GM23248 (cell line): ENCODE measurements at regions not wholly inside any gene's neighbourhood (a gene's known extent, or its start where the extent isn't known, plus 50 kb on each side); places are given as distances from the start of the nearest gene placed in this dataset.

Experiments used
- EZH2 ChIP-seq: fragments of 200-600 bp; sonication (generic); IDR thresholded peaks from 2 replicates; pipeline ENCODE4 v1.6.1; 2018; ENCODE audit warnings: antibody characterized with exemption, mild to moderate bottlenecking; ENCODE audit not compliant: insufficient read depth, poor library complexity, severe bottlenecking
- EZH2phosphoT487 ChIP-seq: fragments of 200-600 bp; sonication (generic); IDR thresholded peaks from 2 replicates; pipeline ENCODE4 v1.6.1; 2018; ENCODE audit warnings: antibody characterized with exemption, moderate library complexity, mild to moderate bottlenecking, low read depth; ENCODE audit not compliant: insufficient read depth

DNA sequence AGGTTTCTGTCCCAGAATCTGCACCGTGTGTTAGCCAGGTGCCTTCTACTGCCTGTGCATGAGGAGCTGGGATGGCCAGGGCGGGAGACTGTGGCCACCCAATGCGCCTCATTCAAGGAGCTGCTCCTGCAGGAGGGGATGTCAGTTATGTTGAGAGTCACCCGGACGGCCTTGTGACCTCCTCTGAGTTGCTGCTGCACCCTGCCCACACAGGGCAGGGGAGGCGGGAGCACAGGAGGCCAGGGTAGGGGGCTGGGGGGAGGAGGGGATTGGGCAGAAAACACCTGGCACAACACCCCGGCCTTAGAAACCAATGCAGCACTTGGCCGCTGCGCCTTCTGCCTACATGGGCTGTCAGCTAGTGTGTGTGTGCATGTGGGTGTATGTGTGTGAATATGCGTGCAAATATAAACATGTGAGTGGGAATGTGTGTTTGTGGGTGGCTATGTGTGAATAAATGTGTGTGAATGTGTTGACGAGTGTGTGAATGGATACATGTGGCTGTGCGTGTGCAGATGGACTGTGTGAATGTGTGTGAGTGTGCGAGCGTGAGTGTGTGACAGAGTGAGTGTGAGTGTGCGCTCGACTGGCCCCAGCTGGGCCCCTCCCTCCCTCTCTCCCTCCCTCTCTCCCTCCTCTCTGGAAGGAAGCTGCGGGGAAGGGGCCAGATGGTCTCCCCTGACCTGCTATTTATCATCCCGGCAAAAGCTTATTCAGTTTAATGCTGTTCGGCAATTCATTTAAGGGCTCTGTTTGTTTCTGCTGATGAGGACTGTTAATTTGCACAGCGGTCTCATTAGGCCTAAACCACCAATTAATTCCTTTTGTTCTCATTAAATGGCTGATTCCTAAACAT, 106.9 kb downstream of the TLE3 start:
- no peak for TF ChIP-seq EZH2phosphoT487
- TF ChIP-seq EZH2 = no peak
